Fibroblast of skin of scalp (primary cell): ENCODE measurements at regions not wholly inside any gene's neighbourhood (a gene's known extent, or its start where the extent isn't known, plus 50 kb on each side); places are given as distances from the start of the nearest gene placed in this dataset.

Experiments
- DNase-seq: peaks from one replicate; pipeline ENCODE4 v3.0.0-alpha.2; 2013

DNA sequence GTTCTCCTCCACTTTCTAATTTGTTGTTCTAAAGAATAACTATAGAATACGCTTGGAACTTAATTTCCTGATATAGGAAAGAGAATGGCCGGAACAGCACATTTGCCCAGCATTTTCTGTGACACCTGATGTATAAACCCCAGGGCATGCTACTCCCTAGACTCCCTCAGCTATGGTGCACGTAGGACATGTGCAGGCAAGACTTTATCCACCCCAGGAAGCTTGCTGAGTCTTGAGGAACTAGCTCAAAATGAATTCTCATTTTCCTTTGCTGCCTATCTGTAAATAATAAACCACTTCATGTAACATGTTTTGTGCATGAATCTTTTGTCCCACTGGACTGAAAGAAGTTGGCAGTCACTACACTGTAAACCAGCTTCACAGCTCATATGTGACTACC lies 535.8 kb upstream of the SLITRK1 start:
- DNase-seq: no peak

DNA sequence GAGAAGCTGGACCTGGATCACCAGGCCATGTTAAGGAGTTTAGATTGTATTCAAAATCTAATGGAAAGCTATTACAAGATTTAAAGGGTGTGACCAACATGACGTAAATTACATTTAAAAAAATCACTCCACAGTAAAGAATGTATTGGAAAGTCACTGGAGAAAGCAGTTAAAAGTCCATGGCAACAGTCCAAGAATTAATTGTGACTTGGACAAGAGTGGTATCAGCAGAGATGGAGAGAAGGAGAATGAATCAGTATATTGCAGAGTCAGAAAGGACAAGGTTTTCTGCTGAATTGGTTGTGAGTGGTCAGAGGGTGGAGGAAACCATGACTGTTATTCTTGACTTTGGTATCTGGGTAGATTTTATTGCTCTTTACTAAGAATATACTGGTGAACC lies 535.1 kb upstream of the SLITRK1 start:
- DNase-seq: peak; percentile 26

DNA sequence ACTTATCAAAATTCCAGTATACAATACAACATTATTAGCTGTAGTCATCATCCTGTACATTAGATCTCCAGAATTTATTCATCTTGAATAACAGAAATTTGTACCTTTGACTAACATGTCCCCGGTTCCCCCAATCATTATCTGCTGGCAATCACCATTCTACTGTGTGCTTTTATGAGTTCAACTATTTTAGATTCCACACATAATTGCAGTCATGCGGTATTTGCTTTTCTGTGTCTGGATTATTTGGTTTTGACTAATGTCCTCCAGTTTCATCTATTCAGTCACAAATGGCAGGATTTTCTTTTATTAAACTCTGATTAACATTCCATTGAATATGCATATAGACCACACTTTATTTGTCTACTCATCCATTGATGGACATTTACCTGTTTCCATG lies 530.7 kb upstream of the SLITRK1 start:
- DNase-seq: peak; percentile 30

DNA sequence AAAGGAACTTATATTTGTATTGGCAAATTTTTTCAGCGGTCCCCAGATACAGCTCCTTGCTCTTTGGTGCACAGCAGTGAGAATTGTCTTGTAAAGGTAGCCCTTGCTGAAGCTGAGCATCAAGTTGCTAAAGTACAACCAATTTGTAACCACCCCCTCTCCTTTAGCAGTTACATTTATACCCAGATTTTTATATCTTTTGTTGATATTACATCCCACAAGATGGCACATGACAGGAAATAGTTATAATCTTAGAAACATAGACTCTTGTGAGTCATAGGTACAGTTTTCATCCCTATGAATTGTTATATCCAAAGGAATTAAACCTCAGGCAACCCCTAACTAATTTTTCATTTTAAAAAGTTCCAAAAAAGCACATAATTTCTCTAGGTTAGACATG lies 523.0 kb upstream of the SLITRK1 start:
- peak; percentile 22 for DNase-seq

DNA sequence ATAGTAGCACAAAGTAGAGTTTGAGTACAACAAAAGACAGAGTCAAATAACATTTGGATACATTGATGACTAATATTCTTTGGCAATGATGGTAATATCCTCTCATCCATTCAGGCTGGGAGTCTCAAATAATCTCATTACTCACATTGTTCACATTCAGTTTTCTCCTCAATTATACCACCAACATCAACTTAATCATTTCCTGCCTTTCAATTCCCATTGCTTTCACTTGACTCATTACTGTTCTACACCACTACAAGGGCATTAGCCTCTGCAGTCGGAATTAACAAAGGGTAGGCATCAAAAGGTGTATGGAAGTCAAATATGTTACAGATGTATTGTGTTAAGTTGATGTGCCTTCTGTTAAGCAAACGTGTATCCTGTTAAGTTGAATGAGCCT lies 518.4 kb upstream of the SLITRK1 start:
- peak; percentile 88 for DNase-seq

DNA sequence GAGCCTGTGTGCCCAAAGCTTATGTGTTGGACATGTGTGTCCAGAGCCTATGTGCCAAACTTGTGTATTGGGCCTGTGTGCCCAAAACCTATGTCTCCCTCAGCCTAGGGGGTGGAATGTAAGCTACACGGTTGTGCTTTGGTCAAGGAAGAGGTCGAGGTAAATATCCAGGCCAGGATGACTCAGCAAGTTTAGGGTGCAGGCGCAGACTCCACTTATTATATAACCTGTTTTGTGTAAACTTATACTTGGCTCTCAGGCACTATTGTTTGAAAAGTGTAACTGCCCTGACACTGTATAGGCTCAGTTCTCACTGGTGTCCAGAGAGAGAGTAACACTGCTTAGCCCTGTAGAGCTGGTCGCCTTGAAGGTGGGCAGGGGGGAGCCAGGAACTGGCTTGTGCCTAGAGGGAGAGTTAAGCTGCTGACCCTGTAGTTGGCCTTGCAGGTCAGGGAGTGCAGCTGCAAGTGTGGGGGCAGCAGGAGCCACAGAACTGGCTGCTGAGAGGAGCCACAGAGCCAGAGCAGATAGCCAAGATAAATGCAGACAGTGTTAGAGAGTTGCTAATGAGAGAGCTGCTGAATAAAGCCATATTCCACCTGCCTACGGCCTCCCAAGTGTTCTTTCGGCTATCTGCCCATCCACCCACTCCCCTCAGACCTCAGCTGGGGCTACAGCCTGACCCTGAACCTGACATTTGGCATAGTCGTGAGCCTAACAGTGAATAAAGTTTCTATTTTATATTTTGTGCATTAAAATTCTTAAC lies 517.2 kb upstream of the SLITRK1 start:
- DNase-seq: no peak

DNA sequence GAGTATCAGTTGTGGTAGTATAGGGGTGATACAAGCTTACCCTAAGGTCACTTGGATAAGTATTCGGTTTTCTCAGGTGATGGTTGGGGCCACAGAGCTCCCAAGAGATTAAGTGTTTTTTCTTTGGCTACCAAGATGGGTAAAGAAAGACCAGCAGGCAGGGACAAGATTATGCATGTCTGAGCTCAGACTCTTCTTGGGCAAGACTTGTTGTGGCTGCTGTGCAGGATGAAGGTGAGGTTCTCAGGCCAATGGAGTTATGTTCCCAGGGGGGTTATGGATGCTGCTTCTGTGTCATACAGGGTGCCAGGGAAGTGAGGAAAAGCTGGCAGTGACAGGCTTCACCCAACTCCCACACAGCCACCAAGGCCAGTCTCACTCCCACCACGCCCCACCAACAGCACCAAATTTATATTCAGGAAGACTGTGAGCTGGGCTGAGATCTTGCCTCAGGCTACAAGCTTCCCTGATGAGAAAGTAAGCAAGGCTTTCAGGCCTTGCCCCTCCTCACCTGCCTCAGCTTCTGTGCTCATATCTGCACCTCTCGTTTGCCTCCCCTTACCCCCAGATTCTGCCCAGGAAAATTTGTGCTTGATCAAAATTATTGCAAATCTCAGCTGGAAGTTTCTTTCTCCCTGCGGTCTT lies 511.8 kb upstream of the SLITRK1 start:
- no peak for DNase-seq

DNA sequence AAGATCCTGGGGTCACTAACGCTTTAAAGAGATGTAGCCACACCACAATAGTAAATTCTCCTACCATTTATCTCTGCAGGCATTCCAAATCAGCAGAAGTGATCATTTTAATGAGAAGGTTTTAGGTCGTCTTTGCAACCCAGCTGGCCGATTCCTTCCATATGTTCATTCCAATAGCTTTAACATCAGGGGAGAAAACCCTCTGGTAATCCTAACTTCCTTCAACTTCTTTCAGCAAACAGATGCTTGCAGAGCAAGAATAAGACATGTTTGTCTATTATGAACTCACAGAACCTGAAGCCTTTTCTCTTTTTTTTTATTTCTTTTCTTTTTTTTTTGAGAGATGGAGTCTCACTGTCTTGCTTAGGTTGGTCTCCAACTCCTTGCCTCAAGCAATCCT lies 498.6 kb upstream of the SLITRK1 start:
- DNase-seq: no peak

DNA sequence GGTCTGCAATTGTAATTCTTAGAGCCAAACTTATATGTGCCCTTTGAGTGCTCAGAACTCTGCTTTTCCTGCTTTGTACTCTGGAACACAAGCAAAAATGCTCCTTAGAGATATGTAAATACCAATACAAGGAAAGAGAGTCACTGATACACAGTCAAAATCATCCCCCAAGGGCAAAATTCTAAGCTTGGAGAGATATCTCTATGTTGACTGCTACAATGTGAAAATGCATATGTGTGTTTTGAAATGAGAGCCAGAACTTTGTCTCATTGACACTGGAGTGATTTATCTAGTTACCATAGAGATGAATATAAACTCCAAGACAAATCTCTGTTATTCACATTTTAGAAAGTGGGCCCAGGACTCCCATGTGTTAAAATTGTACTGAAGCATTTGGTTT lies 494.8 kb upstream of the SLITRK1 start:
- DNase-seq: no peak

DNA sequence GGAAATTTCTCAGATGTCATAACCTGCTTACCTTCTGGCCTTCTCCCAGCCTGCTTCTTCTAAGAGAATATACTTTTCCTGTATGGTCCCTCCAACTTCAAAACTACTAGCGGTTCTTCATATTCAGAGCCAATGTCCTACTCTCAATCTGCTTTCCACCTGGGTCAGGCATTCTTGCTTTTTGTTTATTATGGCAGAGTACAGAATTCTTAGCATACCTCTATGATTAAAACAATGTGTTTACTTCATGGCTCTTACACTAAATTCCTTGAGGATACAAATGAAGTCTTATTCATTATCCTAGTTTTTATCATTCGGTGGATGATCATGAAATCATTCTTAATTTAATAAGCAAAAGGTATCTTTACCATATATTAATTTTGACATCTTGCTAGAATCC lies 484.2 kb upstream of the SLITRK1 start:
- peak; percentile 47 for DNase-seq

DNA sequence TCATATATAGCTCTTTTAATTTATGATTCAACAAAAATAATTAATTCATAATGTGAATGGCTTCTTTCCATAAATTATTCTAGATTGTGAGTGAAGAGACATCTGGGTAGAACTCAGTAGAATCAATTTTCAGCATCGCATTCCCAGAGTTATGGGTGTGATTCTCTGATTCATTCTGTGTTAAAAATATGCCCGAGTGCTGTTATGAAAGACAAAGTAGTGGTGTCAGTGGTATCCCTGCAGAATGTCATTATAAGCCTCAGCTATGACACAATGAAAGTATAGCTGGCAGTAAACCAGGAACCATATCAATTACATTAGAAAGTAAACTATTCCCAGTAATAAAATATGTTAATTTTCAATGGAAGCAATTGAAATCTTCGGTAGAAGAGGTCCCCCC lies 480.5 kb upstream of the SLITRK1 start:
- peak; percentile 58 for DNase-seq

DNA sequence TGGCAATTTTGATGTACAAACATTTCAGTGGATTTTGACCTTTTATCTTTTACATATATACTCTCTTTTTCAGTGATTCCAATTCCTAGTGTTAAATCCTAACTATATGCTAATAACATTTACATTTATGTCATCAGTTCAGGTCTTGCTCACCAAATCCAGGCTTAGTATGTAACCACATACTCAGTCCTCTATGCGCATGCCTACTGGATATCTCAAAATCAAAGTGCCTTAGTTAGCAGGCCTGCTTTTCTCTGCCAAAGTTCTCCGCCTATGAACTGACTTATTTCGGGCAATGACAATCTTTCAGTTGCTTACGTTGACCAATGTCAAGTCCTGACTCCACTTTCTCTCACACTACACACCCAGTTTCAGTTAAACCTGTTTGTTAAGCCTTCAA lies 478.5 kb upstream of the SLITRK1 start:
- DNase-seq: no peak

DNA sequence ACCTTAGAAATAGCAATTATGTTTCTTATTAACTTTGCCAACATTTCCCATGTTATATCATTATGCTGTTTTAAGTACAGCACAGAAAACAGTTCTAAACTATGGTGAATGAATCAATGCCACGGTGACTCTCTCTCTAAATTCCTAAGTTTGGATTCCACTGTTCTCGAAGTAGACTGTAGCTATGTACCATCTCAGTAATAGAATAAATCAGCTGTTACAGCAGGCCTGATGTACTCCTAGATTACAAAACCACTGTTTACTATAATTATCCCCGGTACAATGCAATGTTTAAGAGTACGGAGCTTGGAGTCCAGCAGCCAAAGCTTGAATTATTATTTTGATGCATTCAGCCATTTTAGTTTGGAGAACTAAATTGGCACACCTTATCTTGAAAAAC lies 476.3 kb upstream of the SLITRK1 start:
- no peak for DNase-seq

DNA sequence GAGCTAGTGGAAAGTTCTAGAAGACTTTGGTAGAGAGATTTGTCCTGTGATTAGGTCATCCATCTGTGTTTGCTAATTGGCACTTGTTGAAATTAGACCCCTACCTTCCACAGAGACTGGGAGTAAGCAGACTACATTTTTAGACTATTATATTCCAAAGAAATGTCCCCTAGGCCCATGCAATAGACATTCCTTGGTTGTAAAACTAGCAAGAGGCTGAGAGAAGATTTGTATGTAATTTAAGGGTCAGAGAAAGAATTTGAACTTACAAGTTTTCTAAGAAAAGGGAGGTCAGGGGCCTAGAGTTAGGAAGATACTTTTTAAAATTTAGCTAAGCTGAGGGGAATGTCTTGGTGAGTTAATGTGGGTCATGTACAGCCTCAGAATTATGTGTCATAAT lies 470.7 kb upstream of the SLITRK1 start:
- DNase-seq: peak; percentile 16

DNA sequence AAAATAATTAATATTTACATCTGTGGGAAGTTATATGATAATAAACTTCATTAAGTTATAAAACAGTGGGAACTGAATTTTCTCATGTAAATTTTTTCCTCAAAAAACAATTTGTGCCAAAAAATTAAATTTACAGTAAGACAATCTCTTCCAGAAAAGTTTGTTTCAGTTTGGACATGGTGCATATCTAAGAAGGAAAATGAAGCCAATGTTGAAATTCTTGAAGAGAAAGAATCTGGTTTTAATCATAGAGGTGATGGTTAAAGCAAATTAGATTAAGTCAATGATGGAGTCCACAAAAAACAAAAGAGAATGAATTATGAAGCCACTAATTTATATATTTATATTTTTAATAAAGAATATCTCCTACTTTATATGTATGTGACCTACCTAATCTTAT lies 457.2 kb upstream of the SLITRK1 start:
- DNase-seq: no peak

DNA sequence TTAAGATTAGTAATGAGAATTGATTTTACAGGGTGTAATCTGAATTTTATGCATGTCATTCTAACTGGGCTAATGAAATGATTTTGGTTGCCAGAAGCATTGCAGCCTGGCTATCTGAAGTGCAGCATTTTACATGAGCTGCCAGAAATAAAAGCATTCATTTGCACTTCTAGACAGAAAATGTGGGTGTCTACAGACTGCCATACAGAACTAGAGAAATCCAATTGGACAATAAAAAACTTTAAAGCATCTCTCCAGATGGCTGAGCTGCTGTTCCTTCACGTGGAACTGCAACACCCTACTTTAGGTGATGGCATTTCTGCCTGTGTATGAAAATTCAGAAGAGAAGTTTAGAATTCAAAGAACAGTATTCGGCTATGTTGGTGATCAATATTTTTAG lies 450.1 kb upstream of the SLITRK1 start:
- DNase-seq: no peak

DNA sequence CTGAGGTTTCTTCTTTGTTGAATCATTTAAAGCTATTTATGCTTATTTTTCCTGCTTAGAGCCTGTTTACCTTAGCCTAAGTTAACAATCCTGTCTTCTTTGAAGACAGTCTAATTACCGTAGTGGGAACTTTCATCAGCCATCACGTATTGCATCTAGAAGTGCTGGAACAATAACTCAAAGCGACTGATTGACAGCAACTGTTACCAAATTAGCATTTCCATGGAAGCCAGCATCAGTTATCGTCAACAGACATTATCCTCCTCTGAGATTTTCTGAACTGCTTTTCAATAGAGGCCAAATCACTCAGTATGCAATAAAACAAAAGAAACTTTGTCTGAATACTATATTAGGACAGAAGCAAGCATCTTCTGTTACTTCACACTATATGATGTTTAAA lies 433.3 kb upstream of the SLITRK1 start:
- DNase-seq: no peak

DNA sequence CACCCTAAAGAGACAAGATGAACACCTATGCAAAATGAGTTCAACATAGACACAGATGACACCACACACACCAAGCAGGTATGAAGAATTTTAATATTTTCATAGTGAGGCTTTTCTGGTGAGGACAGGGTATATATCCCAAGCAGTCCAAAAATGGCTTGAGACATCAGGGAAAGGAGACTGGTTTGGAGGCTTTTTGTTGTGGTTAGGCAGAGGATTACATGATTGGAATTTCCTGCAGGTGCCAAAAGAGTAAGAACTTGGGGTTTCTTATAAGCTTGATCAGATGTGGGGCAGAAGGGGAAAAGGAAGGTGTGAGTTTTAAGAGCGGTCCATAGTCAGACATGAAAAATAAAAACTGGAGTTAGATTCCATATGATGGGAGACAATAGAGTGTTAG lies 420.8 kb upstream of the SLITRK1 start:
- DNase-seq: no peak

DNA sequence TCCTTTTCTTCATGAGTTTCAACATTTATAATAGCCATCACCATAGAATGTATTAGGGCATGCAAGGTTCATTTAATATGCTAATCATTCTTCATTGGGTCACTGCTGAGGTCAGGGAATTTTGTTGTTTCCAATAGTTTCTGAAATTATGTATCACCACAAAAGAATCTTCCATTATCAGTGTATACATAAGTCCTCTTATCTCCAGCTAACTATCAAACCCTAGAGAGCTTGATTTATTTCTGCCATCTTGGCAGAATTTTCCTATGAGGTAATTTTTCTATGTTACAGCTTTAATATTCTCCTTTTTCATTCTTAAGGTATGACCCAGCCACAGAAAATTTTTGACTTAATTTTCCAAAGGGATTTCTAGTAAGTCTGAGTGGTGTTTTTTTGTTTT lies 415.0 kb upstream of the SLITRK1 start:
- peak; percentile 2 for DNase-seq

DNA sequence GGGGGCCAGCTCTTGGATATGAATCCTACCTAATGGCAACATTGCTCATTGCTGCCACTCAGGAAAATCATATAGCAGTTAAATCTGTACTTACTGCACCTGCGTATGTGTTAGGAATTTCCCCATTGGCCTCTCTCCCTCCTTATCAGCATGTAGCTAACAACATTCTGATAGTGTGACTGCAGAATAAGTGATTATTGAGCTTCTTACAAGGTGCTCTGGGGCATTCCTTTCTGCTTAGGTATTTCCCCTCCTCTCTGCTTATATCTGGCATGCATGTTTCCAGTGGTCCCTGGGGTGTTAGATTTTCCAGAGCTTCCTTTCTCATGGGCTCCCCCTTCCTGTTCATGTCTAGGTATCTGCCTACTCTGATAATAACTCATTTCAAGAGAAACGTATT lies 414.1 kb upstream of the SLITRK1 start:
- DNase-seq: peak; percentile 18

DNA sequence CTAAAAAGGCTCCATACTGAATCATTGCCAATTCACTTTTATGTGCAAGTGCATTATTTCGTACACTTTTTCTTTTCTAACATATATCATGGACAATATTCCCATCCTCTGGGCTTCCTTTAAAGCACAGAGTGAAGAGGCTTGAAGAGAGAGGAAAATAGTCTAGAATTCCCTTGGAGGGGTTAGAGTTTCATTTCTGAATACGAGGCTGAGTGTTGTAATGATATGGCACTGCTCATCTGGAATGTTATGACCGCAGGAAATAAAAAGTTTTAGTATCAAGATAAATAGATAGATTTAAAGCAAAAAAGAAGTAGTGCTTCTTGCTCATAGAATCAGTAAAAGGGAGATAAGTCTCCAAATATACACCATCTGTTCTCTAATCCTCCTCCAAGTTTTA lies 412.3 kb upstream of the SLITRK1 start:
- no peak for DNase-seq

DNA sequence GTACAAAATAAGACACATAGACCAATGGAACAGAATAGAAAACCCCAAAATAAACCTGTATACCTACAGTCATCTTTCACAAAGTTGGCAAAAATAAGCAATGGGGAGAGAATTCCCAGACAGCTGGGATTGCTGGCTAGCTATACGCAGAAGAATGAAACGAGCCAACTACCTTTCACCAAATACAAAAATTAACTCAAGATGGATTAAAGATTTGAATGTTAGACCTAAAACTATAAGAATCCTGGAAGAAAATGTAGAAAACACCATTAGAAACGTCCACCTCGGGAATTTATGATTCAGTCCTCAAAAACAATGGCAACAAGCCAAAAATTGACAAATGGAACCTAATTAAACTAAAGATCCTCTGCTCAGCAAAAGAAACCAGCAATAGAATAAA lies 408.1 kb upstream of the SLITRK1 start:
- no peak for DNase-seq

DNA sequence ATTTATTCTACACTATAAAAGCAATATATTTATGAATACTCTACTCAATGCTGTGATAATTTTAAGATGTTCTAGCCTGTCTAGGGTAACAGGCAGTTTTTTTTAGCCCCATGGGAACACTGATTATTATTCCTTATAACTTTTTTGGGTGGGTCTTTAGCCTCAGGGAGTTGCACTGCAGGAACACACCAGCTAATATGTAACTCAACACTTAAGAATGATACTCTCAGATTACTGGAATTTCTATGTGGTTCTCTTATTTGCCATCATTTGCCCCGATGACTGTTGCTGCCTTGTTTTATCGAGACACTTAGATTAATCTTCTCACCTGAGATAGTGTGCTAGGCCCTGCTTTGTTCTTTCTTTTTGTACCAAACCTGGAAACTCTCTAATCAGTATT lies 396.9 kb upstream of the SLITRK1 start:
- DNase-seq: peak; percentile 56

DNA sequence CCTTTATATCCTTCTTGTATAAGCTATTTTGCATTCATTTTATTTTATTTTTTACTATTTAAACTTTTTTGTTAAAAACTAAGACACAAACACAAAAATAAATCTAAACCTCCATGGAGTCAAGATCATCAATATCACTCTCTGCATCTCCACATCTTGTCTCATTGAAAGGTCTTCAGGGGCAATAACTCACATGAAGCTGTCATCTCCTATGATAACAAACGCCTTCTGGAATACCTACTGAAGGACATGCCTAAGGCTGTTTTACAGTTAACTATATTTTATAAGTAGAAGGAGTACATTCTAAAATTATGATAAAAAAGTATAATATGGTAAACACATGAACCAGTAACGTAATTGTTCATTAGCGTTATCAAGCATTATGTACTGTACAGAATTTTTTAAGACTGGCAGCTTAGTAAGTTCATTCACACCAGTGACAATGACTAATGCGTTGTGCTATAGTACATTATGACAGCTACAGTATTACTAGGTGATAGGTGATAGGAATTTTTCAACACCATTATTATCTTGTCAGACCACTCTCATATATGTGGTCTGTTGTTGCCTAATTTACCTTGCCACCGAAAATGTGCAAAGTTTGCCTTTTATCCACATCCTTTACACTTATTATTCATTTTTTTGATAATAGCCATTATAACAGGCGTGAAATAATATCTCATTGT lies 390.7 kb upstream of the SLITRK1 start:
- DNase-seq: no peak
